GM13976 (cell line): ENCODE measurements at regions not wholly inside any gene's neighbourhood (a gene's known extent, or its start where the extent isn't known, plus 50 kb on each side); places are given as distances from the start of the nearest gene placed in this dataset.

Experiments
- DNase-seq: peaks from one replicate; pipeline ENCODE4 v3.0.0; 2012; ENCODE audit warnings: low spot score
- CTCF ChIP-seq: IDR thresholded peaks from 2 replicates; pipeline ENCODE4 v1.5.1; 2012; ENCODE audit warnings: borderline replicate concordance, mild to moderate bottlenecking; ENCODE audit not compliant: insufficient read depth; ENCODE audit errors: extremely low read depth, missing control alignments, control extremely low read depth
- in situ Hi-C: fragments of 300-500 bp; cut with MboI; formaldehyde crosslinking; loops from one replicate; pipeline ENCODE4 v1.12.0; 2022; ENCODE audit warnings: low sequenced_read_pairs, mixed read lengths, inconsistent platforms; ENCODE audit not compliant: unreplicated experiment

- DNase-seq = no peak
- TF ChIP-seq CTCF = no peak
- in situ Hi-C loops = no loop called here
These were observed 140.1 kb upstream of the MOCS2 start for GRCh38 chr5:53249529-53250200.

DNA sequence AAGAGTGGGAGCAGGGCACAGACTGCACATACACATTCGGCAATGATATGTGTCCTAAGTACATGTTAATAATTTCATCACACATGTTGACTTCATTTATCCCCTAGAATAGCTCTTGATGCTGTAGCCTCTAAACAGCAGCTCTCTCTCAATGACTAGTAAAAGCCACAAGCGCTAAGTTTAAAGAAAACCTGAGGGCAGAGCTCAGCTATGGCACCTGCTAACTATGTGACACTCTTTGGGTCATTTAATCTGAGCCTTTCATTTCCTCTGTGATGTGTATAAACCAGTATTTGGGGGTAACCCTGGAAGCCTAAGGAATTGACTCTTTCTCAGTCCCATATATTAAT, 140.6 kb upstream of the MOCS2 start:
- in situ Hi-C loops = no loop called here

DNA sequence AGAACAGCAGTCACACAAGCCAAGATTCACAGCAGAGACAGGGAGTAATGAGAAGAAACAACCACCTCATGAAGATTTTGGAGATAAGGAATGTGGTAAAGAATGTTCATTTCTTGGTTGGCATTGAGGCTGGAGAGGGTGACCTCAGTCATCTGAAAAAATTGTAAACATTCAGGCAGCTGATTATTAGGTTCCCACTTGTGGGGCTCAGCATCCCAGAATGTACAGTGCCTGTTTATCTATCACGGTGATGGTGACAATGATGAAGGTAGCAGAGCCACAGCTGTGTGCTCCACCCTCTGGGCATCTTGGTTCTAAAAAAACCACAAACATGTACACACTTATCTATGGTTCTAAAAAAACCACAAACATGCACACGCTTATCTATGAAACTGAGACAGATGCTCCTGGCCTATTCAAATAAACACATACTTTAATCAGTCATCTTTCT, 143.9 kb upstream of the MOCS2 start:
- no peak for DNase-seq
- in situ Hi-C loops = no loop called here
- TF ChIP-seq CTCF = no peak

More for the DNA sequence above, 140.6 kb upstream of the MOCS2 start:
- DNase-seq = no peak
- TF ChIP-seq CTCF = no peak

GRCh38 chr5:53256746-53257145, 147.2 kb upstream of the MOCS2 start:
- in situ Hi-C loops = no loop called here
- no peak for DNase-seq
- TF ChIP-seq CTCF = no peak

- no peak for DNase-seq
These were observed 148.3 kb upstream of the MOCS2 start for GRCh38 chr5:53257806-53258373.

GRCh38 chr5:53259176-53259575, 149.6 kb upstream of the MOCS2 start:
- DNase-seq = no peak
- in situ Hi-C loops = no loop called here
- no peak for TF ChIP-seq CTCF

More at GRCh38 chr5:53257806-53258373, 148.3 kb upstream of the MOCS2 start:
- no peak for TF ChIP-seq CTCF
- in situ Hi-C loops = no loop called here
